NCI-H774 (cell line): ENCODE measurements at regions not wholly inside any gene's neighbourhood (a gene's known extent, or its start where the extent isn't known, plus 50 kb on each side); places are given as distances from the start of the nearest gene placed in this dataset.
"Not testable (repeated sequence)": the region's sequence is repeated elsewhere in the genome, so short reads cannot be mapped to it uniquely, and the experiment has no call there.

Source experiments
- DNase-seq: peaks from one replicate; lab custom pipeline; 2025; lab: John Stamatoyannopoulos, UW

DNA sequence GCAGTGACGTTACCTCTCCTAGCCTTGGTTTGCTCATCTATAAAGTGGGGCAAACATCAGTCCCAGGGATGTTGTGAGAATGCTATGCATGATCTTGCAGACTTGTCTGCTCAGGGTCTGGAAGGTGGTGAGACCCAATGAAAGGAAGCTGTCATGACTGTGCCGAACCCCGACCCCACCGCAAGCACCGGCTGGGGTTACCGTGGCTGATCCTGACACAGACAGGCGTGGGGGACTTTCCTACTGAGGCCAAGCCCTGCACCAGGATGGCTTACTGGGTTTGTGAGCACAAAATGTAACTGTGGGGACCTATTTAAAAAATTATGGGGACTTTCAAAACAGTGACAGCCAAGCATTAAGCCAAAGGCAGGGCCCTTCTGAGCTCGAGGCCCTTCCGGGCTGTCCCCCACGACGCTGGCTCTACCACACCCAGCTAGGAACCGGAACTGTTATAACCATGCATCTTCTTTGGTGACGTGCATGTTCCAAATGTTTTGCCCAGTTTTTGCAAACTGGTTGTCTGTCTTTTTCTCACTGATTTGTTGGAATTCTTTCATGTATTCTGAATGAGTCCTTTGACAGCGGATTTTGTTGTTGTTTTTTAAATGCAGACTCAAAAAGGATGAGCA is 76.6 kb upstream of the PMEPA1 start:
- no peak for DNase-seq

DNA sequence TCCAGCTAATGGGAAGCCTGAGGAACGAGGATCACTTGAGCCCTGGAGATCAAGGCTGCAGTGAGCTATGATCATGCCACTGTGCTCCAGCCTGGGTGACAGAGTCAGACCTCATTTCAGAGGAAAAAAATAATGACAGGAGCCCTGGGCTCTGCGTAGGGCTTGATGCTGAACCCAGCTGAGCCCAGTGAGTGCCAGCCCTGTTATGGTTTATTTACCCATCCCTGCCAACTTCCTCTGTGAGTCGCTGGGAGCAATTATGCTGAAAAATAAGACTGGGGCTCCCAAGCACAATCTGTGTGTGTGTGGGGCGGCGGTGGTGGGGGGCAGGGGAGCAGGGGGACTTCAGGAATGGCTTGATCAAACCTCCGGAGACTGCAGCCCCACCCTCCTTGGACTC is 75.9 kb upstream of the PMEPA1 start:
- DNase-seq: no peak

DNA sequence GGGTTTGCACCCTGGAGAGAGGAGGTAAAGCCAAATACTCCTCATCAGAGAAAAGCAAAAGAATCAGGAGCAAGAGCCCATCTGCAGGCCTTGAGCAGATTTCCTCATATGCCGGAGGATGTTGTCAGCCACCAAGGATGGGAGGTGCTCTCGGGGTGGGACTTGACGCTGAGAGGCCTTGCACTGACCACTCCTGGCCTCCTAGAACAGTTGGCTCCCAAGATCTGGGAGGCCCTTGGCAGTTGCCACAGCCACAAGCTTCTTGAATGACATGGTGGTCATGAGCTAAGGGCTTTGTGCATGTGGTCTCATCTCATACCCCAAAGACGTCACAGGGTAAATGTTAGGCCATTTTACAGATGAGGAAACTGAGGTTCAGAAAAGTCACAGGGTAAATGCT is 75.2 kb upstream of the PMEPA1 start:
- no peak for DNase-seq

GRCh38 chr20:57783956-57784837 is 74.4 kb upstream of the PMEPA1 start:
- DNase-seq: no peak

DNA sequence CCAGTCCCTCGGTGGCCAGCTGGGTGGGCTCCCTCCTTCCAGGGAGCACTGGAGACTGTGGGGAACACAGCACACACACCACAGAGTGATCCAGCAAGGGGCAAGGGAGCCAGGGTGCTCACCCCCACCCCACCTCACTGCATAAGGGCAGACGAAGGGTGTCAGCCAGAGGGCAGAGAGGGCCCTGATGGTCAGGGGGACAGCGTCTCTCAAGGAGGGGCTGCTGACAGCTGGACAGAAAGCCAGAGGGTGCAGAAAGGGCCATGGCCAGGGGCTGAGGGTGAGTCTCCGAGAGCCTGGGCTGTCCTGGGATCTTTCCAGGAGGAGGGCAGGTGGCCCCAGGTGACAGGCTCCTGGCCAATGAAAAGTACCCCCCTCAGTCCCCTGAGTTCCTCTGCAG is 73.4 kb upstream of the PMEPA1 start:
- DNase-seq: no peak

GRCh38 chr20:57782631-57783041 is 72.8 kb upstream of the PMEPA1 start:
- no peak for DNase-seq

- no peak for DNase-seq
Observed at GRCh38 chr20:57781901-57782300, 72.1 kb upstream of the PMEPA1 start.

- DNase-seq: no peak
Observed at GRCh38 chr20:57780906-57781305, 71.1 kb upstream of the PMEPA1 start.

DNA sequence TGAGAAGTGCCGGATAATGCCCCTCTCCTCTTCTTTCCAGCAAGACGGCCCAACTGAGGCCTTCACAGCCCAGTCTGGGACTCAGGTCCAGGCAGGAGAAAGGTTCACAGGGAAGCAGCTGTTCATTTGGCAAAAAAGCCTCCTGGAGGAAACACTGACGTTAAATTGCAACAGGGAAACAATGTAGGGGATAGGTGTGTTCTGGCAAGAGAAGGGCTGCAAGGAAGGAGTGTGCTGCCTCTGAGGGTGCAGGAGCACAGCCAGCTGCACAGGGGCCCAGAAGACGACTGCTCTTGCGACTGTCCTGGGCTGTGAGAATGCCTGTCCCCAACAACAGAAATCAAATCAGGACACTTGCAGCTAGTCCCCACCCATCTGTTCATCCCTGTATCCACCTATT is 70.6 kb upstream of the PMEPA1 start:
- no peak for DNase-seq

- DNase-seq: no peak
Observed at GRCh38 chr20:57779401-57780003, 69.7 kb upstream of the PMEPA1 start.

GRCh38 chr20:57777911-57778310 is 68.1 kb upstream of the PMEPA1 start:
- DNase-seq: no peak

DNA sequence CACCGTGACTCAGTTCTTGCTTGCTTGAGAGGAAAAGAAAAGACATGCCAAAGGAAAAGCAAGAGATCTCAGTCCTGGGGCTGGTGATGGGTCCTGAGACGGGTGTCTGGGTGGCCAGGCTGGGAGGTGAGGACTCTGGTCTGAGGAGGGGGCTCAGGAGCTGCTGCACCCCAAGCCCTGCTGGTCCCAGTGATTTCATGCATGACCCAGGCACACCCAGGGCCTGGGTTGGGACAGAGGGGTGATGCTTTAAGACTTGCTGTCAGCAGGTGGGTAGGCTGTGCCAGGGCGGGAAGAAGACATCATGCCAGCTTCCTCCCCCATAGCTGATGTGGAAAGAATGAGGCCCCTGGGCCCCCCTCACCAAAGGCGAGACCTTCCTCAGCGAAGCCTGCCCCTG is 65.1 kb upstream of the PMEPA1 start:
- DNase-seq: no peak

- no peak for DNase-seq
Observed at GRCh38 chr20:57774111-57774880, 64.5 kb upstream of the PMEPA1 start.

DNA sequence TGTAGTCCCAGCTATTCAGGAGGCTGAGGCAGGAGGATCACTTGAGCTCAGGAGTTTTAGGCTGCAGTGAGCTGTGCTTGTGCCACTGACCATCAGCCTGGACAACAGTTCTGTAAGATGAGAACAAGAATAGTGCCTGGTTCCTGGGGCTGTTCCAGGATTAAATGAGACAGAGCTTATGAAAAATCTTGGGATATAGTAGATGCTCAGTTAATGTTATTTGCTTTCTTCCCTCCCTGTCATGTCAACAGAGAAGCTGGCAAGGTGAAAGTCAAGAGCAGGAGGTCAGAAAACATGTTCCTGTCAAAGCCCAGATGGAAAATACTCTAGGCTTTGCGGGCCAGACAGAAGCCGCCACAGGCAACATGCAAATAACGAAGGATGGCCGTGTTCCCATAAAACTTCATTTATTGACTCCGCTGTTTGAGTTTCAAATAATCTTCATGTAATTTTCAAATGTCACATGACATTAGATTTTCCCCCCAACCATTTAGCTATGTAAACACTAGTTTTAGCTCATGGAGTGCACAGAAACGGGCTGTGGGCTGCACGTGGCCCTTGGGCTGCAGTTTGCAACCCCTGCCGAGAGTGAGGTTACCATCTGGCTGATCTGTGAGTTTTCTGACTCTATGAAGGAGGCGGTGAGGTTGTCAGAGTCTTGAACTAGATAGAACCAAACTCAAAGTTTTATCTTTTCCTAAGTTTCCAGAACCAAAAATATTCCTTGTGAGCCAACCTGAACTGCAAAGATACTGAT is 63.4 kb upstream of the PMEPA1 start:
- no peak for DNase-seq

- DNase-seq: no peak
Observed at GRCh38 chr20:57772349-57772964, 62.6 kb upstream of the PMEPA1 start.

- no peak for DNase-seq
Observed at GRCh38 chr20:57770852-57771720, 61.3 kb upstream of the PMEPA1 start.

- DNase-seq: not testable (repeated sequence)
Observed at GRCh38 chr20:57770401-57770800, 60.6 kb upstream of the PMEPA1 start.

DNA sequence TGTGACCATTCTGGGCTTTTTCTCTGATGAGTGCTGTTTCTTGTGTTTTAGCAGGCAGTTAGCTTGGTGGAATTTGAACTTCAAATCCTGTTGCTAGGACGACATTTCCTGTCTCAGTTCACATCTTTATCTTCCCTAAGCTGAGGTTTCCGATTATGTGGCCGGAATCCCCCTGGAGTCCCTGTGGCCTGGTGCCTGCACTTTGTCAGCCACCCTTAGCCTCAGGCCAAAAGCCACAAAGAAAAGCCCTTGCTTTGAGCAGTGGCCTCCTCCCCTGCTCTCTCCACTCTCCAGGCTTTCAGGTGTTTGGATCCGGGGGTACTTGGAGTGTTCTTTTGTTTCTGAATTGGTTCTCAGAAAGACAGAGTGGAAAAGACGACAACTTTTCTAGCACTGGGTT is 59.9 kb upstream of the PMEPA1 start:
- DNase-seq: no peak

GRCh38 chr20:57768519-57768918 is 58.7 kb upstream of the PMEPA1 start:
- no peak for DNase-seq

DNA sequence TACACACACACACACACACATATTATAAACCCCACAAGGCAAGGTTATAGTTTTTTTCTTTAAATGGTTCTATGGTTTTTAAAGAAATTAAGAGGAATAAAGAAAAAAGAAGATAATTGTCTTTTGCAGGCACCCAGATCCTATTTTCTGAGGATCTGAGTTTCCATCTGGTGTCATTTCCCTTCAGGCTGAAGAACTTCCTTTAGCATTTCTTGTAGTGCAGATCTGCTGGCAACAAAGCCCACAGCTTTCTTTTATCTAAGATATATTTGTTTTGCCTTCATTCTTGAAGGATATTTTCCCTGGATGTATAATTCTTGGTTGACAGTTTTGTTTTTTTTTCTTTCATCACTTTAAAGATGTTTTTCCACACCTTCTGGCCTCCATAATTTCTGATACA is 57.6 kb upstream of the PMEPA1 start:
- no peak for DNase-seq
